IPS-15b (cell line): ENCODE measurements at regions not wholly inside any gene's neighbourhood (a gene's known extent, or its start where the extent isn't known, plus 50 kb on each side); places are given as distances from the start of the nearest gene placed in this dataset.

ENCODE experiments used
- H3K27me3 ChIP-seq: one replicate; pipeline ENCODE4 v1.6.1; 2013; ENCODE audit warnings: low read length; ENCODE audit not compliant: control insufficient read depth, insufficient read depth
- H3K36me3 ChIP-seq: one replicate; pipeline ENCODE4 v1.6.1; 2013; ENCODE audit warnings: low read length; ENCODE audit not compliant: control insufficient read depth, insufficient read depth
- H3K4me1 ChIP-seq: one replicate; pipeline ENCODE4 v1.6.1; 2013; ENCODE audit warnings: mild to moderate bottlenecking, low read length; ENCODE audit not compliant: control insufficient read depth, insufficient read depth
- H3K4me3 ChIP-seq: one replicate; pipeline ENCODE4 v1.5.1; 2013; ENCODE audit warnings: low read depth, low read length
- H3K9ac ChIP-seq: one replicate; pipeline ENCODE4 v1.6.1; 2013; ENCODE audit warnings: low read depth, mild to moderate bottlenecking, low read length
- H3K9me3 ChIP-seq: one replicate; pipeline ENCODE4 v1.6.1; 2013; ENCODE audit warnings: mild to moderate bottlenecking, low read length; ENCODE audit not compliant: control insufficient read depth, insufficient read depth

- no peak overlapping the region for H3K9ac ChIP-seq
- no peaks in the 10 kb centered on the region for H3K36me3 ChIP-seq
- H3K27me3 ChIP-seq, result no peaks in the 10 kb centered on the region
- H3K9me3 ChIP-seq, result no peaks in the 10 kb centered on the region
- H3K4me3 ChIP-seq, result no peak overlapping the region
- H3K4me1 ChIP-seq, result peaks cover 7% of the 10 kb centered on the region
These were observed 244.3 kb upstream of the SORL1-AS1 start for GRCh38 chr11:121696931-121697670.

GRCh38 chr11:121696177-121696871 is 243.6 kb upstream of the SORL1-AS1 start:
- no peaks in the 10 kb centered on the region for H3K36me3 ChIP-seq
- H3K9ac ChIP-seq, result no peak overlapping the region
- H3K4me3 ChIP-seq, result no peak overlapping the region

GRCh38 chr11:121692236-121692635 is 239.5 kb upstream of the SORL1-AS1 start:
- Histone ChIP-seq H3K36me3 (no peaks in the 10 kb centered on the region), H3K4me1 (peaks cover 14% of the 10 kb centered on the region), H3K9ac (no peak overlapping the region), H3K27me3 (no peaks in the 10 kb centered on the region), H3K9me3 (no peaks in the 10 kb centered on the region), H3K4me3 (no peak overlapping the region)

More at GRCh38 chr11:121696177-121696871, 243.6 kb upstream of the SORL1-AS1 start:
- no peaks in the 10 kb centered on the region for H3K9me3 ChIP-seq
- H3K27me3 ChIP-seq, result no peaks in the 10 kb centered on the region
- H3K4me1 ChIP-seq, result peaks cover 7% of the 10 kb centered on the region

- Histone ChIP-seq H3K4me1 (peaks cover 11% of the 10 kb centered on the region), H3K27me3 (no peaks in the 10 kb centered on the region), H3K36me3 (no peaks in the 10 kb centered on the region), H3K4me3 (no peak overlapping the region), H3K9ac (no peak overlapping the region), H3K9me3 (no peaks in the 10 kb centered on the region)
These were observed 236.3 kb upstream of the SORL1-AS1 start for GRCh38 chr11:121688860-121689614.

GRCh38 chr11:121688055-121688491 is 235.3 kb upstream of the SORL1-AS1 start:
- H3K9ac ChIP-seq, result no peak overlapping the region
- H3K36me3 ChIP-seq, result no peaks in the 10 kb centered on the region
- no peaks in the 10 kb centered on the region for H3K9me3 ChIP-seq
- H3K4me1 ChIP-seq, result peaks cover 11% of the 10 kb centered on the region
- H3K4me3 ChIP-seq, result no peak overlapping the region
- H3K27me3 ChIP-seq, result no peaks in the 10 kb centered on the region

GRCh38 chr11:121683791-121684190 is 231.0 kb upstream of the SORL1-AS1 start:
- Histone ChIP-seq H3K4me3 (no peak overlapping the region), H3K27me3 (no peaks in the 10 kb centered on the region), H3K9me3 (no peaks in the 10 kb centered on the region), H3K36me3 (no peaks in the 10 kb centered on the region), H3K9ac (no peak overlapping the region), H3K4me1 (peaks cover 6% of the 10 kb centered on the region)
